Chondrocyte (in vitro differentiated cells): ENCODE measurements at regions not wholly inside any gene's neighbourhood (a gene's known extent, or its start where the extent isn't known, plus 50 kb on each side); places are given as distances from the start of the nearest gene placed in this dataset.

Source experiments
- DNase-seq: peaks from one replicate; pipeline ENCODE4 v3.0.0; 2021; ENCODE audit warnings: mixed read lengths, low spot score
- H3K27ac Mint-ChIP-seq: one replicate; pipeline ENCODE4 v1.8.0; 2021; ENCODE audit warnings: mild to moderate bottlenecking, moderate library complexity, mixed read lengths; ENCODE audit not compliant: unreplicated experiment
- H3K27me3 Mint-ChIP-seq: 2 replicates; pipeline ENCODE4 v1.8.0; 2021; ENCODE audit warnings: low read depth, mixed read lengths
- H3K36me3 Mint-ChIP-seq: 2 replicates; pipeline ENCODE4 v1.8.0; 2021; ENCODE audit warnings: low read depth, mixed read lengths
- H3K4me1 Mint-ChIP-seq: 2 replicates; pipeline ENCODE4 v1.8.0; 2021; ENCODE audit warnings: low read depth, mild to moderate bottlenecking, mixed read lengths
- H3K4me3 Mint-ChIP-seq: one replicate; pipeline ENCODE4 v1.8.0; 2021; ENCODE audit warnings: mild to moderate bottlenecking, moderate library complexity, mixed read lengths; ENCODE audit not compliant: unreplicated experiment
- H3K9me3 Mint-ChIP-seq: 2 replicates; pipeline ENCODE4 v1.8.0; 2021; ENCODE audit warnings: low read depth, mixed read lengths
- CTCF ChIP-seq: fragments of 200-600 bp; sonication (generic); IDR thresholded peaks from 2 replicates; pipeline ENCODE4 v1.5.0; 2021; ENCODE audit warnings: antibody characterized with exemption, mild to moderate bottlenecking, moderate library complexity

GRCh38 chr2:49664827-49665226 is 510.5 kb upstream of the FSHR start:
- Mint-ChIP-seq H3K9me3 (peaks cover 3% of the 10 kb centered on the region), H3K36me3 (no peaks in the 10 kb centered on the region), H3K27ac (no peak overlapping the region), H3K4me3 (no peak overlapping the region), H3K27me3 (peaks cover 1% of the 10 kb centered on the region), H3K4me1 (no peaks in the 10 kb centered on the region)
- no peak for TF ChIP-seq CTCF
- peak; percentile 40 for DNase-seq

GRCh38 chr2:49661809-49662208 is 507.5 kb upstream of the FSHR start:
- DNase-seq, result no peak
- Mint-ChIP-seq H3K9me3 (peaks cover 3% of the 10 kb centered on the region), H3K4me1 (no peaks in the 10 kb centered on the region), H3K36me3 (no peaks in the 10 kb centered on the region), H3K27me3 (peaks cover 4% of the 10 kb centered on the region), H3K27ac (no peak overlapping the region), H3K4me3 (no peak overlapping the region)
- no peak for TF ChIP-seq CTCF

GRCh38 chr2:49656853-49657252 is 502.5 kb upstream of the FSHR start:
- DNase-seq, result no peak
- Mint-ChIP-seq H3K27ac (no peak overlapping the region), H3K4me3 (no peak overlapping the region), H3K36me3 (no peaks in the 10 kb centered on the region), H3K27me3 (peaks cover 4% of the 10 kb centered on the region), H3K9me3 (no peaks in the 10 kb centered on the region), H3K4me1 (no peaks in the 10 kb centered on the region)
- TF ChIP-seq CTCF, result no peak

- H3K27ac Mint-ChIP-seq, result no peak overlapping the region
- no peaks in the 10 kb centered on the region for H3K4me1 Mint-ChIP-seq
- no peak overlapping the region for H3K4me3 Mint-ChIP-seq
- H3K36me3 Mint-ChIP-seq, result no peaks in the 10 kb centered on the region
- H3K9me3 Mint-ChIP-seq, result peaks cover 12% of the 10 kb centered on the region
- TF ChIP-seq CTCF, result no peak
- no peaks in the 10 kb centered on the region for H3K27me3 Mint-ChIP-seq
- no peak for DNase-seq
Observed at GRCh38 chr2:49643149-49643548, 488.8 kb upstream of the FSHR start.

GRCh38 chr2:49640630-49641029 is 486.3 kb upstream of the FSHR start:
- peaks cover 3% of the 10 kb centered on the region for H3K9me3 Mint-ChIP-seq
- H3K27me3 Mint-ChIP-seq, result no peaks in the 10 kb centered on the region
- no peak overlapping the region for H3K4me3 Mint-ChIP-seq
- no peaks in the 10 kb centered on the region for H3K36me3 Mint-ChIP-seq
- no peak for DNase-seq
- H3K4me1 Mint-ChIP-seq, result no peaks in the 10 kb centered on the region
- no peak overlapping the region for H3K27ac Mint-ChIP-seq
- TF ChIP-seq CTCF, result no peak
